ENCODE measurements at regions not wholly inside any gene's neighbourhood (a gene's known extent, or its start where the extent isn't known, plus 50 kb on each side); places are given as distances from the start of the nearest gene placed in this dataset.

GRCh38 chr5:32990593-32991420, 279.7 kb downstream of the NPR3 start:
- DNase-seq (ENCODE audit: extremely low spot score), result no peak
- CTCF ChIA-PET, result interaction anchor here (0.8 kb wide), 1 partner anchor 24 kb away, joined by 3 read pairs; no protein-coding TSS in a partner anchor
- TF ChIP-seq CTCF (IDR thresholded peaks at IDR 0.05; ENCODE audit: control extremely low read depth, extremely low read depth, low read depth, missing control alignments), result no peak
- POLR2A ChIA-PET, result no interaction called here

DNA sequence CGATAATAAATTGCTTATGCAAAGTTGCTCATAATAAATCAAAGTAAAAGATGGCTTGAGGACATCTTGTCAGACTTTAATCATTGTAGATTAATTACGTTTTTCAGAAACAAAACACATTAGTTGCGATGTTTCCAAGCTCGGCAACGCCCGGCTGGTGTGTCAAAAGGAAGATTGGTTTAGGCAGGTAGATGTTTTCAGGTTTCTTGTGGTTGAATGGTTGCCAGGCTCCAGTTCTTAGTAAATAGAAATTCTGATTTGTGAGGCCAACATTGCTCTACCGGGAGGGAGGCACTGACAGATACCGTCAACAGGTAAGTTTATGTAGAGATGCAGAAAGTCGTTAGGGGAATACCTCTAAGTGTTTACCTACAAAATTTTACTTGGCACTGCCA, 280.3 kb downstream of the NPR3 start:
- no peak for DNase-seq (ENCODE audit: extremely low spot score)
- ChIA-PET CTCF (no interaction called here), POLR2A (no interaction called here)
- TF ChIP-seq CTCF (IDR thresholded peaks at IDR 0.05; ENCODE audit: control extremely low read depth, extremely low read depth, low read depth, missing control alignments), result no peak

- CTCF ChIA-PET, result no interaction called here
- no peak for TF ChIP-seq CTCF (IDR thresholded peaks at IDR 0.05; ENCODE audit: control extremely low read depth, extremely low read depth, low read depth, missing control alignments)
- POLR2A ChIA-PET, result no interaction called here
- no peak for DNase-seq (ENCODE audit: extremely low spot score)
Observed at GRCh38 chr5:32996336-32996735, 285.2 kb downstream of the NPR3 start.

- ChIA-PET POLR2A (no interaction called here), CTCF (no interaction called here)
- TF ChIP-seq CTCF (IDR thresholded peaks at IDR 0.05; ENCODE audit: control extremely low read depth, extremely low read depth, low read depth, missing control alignments), result no peak
- no peak for DNase-seq (ENCODE audit: extremely low spot score)
Observed at GRCh38 chr5:33008751-33009418, 297.8 kb downstream of the NPR3 start.

- CTCF ChIA-PET, result no interaction called here
- TF ChIP-seq CTCF (IDR thresholded peaks at IDR 0.05; ENCODE audit: control extremely low read depth, extremely low read depth, low read depth, missing control alignments), result no peak
- POLR2A ChIA-PET, result no interaction called here
- DNase-seq (ENCODE audit: extremely low spot score), result no peak
Observed at GRCh38 chr5:33010846-33011245, 299.7 kb downstream of the NPR3 start.

GRCh38 chr5:33011801-33012200, 300.7 kb downstream of the NPR3 start:
- ChIA-PET POLR2A (no interaction called here), CTCF (no interaction called here)
- no peak for TF ChIP-seq CTCF (IDR thresholded peaks at IDR 0.05; ENCODE audit: control extremely low read depth, extremely low read depth, low read depth, missing control alignments)
- DNase-seq (ENCODE audit: extremely low spot score), result no peak

Measured in GM10248 (cell line).